WTC11 (cell line): ENCODE measurements at regions not wholly inside any gene's neighbourhood (a gene's known extent, or its start where the extent isn't known, plus 50 kb on each side); places are given as distances from the start of the nearest gene placed in this dataset.

ENCODE experiments used
- ATAC-seq: fragments of 200-7000 bp; cut with Tn5 transposase; 2 replicates; pipeline ENCODE4 v1.10.0; 2021; ENCODE audit warnings: mild to moderate bottlenecking, moderate library complexity
- CTCF ChIA-PET: fragments of 300-600 bp; sonication (Branson Sonifier 250); formaldehyde crosslinking; loops from one replicate; lab custom pipeline; 2021; ENCODE audit warnings: antibody characterized with exemption; lab: Charles Lee
- POLR2A ChIA-PET: fragments of 350-600 bp; sonication (Branson Sonifier 250); formaldehyde crosslinking; loops from one replicate; lab custom pipeline; 2021; ENCODE audit warnings: antibody characterized with exemption; lab: Charles Lee
- DNase-seq: peaks from one replicate; pipeline ENCODE4 v3.0.0; 2021; ENCODE audit warnings: low spot score
- H3K27ac Mint-ChIP-seq: 2 replicates; pipeline ENCODE4 v1.8.0; 2021; ENCODE audit warnings: mixed read lengths
- H3K27me3 Mint-ChIP-seq: 2 replicates; pipeline ENCODE4 v1.8.0; 2021; ENCODE audit warnings: low read depth, mild to moderate bottlenecking, moderate library complexity, mixed read lengths
- H3K36me3 Mint-ChIP-seq: 2 replicates; pipeline ENCODE4 v1.8.0; 2021; ENCODE audit warnings: mixed read lengths
- H3K4me1 Mint-ChIP-seq: 2 replicates; pipeline ENCODE4 v1.8.0; 2022; ENCODE audit warnings: mixed read lengths
- H3K4me3 Mint-ChIP-seq: 2 replicates; pipeline ENCODE4 v1.8.0; 2021; ENCODE audit warnings: mild to moderate bottlenecking, moderate library complexity, mixed read lengths
- H3K9me3 Mint-ChIP-seq: 2 replicates; pipeline ENCODE4 v1.8.0; 2021; ENCODE audit warnings: mixed read lengths
- AFF4 ChIP-seq: sonication (generic); formaldehyde crosslinking; IDR thresholded peaks from 2 replicates; pipeline ENCODE4 v1.8.1; 2023; ENCODE audit warnings: mild to moderate bottlenecking, missing genetic modification reagents, borderline replicate concordance
- CREM ChIP-seq: sonication (generic); formaldehyde crosslinking; IDR thresholded peaks from 2 replicates; pipeline ENCODE4 v1.8.1; 2022; ENCODE audit warnings: mild to moderate bottlenecking, missing genetic modification reagents, moderate library complexity
- CTCF ChIP-seq: fragments of 200-600 bp; IDR thresholded peaks from 2 replicates; pipeline ENCODE4 v1.8.0; 2022; ENCODE audit warnings: antibody characterized with exemption
- E2F4 ChIP-seq: sonication (generic); formaldehyde crosslinking; IDR thresholded peaks from 2 replicates; pipeline ENCODE4 v1.8.1; 2022; ENCODE audit warnings: low read depth, mild to moderate bottlenecking, moderate library complexity, missing genetic modification reagents, borderline replicate concordance
- EMX1 ChIP-seq: fragments of 250-450 bp; sonication (Bioruptor Pico); IDR thresholded peaks from 2 replicates; pipeline ENCODE4 v1.8.0; 2021; ENCODE audit warnings: mild to moderate bottlenecking
- ERG ChIP-seq: fragments of 250-450 bp; sonication (Bioruptor Pico); IDR thresholded peaks from 2 replicates; pipeline ENCODE4 v1.8.0; 2021; ENCODE audit warnings: mild to moderate bottlenecking
- FOXP1 ChIP-seq: sonication (generic); formaldehyde crosslinking; IDR thresholded peaks from 2 replicates; pipeline ENCODE4 v1.8.0; 2022; ENCODE audit warnings: missing genetic modification reagents, mild to moderate bottlenecking, moderate library complexity, borderline replicate concordance
- HMGA2 ChIP-seq: fragments of 250-450 bp; sonication (Bioruptor Pico); IDR thresholded peaks from 2 replicates; pipeline ENCODE4 v1.4.0; 2021; ENCODE audit warnings: mild to moderate bottlenecking, moderate library complexity
- KAT7 ChIP-seq: sonication (generic); formaldehyde crosslinking; IDR thresholded peaks from 2 replicates; pipeline ENCODE4 v1.8.1; 2023; ENCODE audit warnings: missing genetic modification reagents, mild to moderate bottlenecking, borderline replicate concordance
- MAX ChIP-seq: sonication (generic); formaldehyde crosslinking; IDR thresholded peaks from 2 replicates; pipeline ENCODE4 v1.8.0; 2022; ENCODE audit warnings: mild to moderate bottlenecking, missing genetic modification reagents
- MXD4 ChIP-seq: fragments of 250-450 bp; sonication (Bioruptor Pico); IDR thresholded peaks from 2 replicates; pipeline ENCODE4 v1.8.0; 2021; ENCODE audit warnings: mild to moderate bottlenecking, moderate library complexity, borderline replicate concordance
- MYBL2 ChIP-seq: sonication (generic); formaldehyde crosslinking; IDR thresholded peaks from 2 replicates; pipeline ENCODE4 v1.8.1; 2023; ENCODE audit warnings: mild to moderate bottlenecking, moderate library complexity, missing genetic modification reagents
- NFATC4 ChIP-seq: fragments of 250-450 bp; sonication (Bioruptor Pico); IDR thresholded peaks from 2 replicates; pipeline ENCODE4 v1.9.0; 2021; ENCODE audit warnings: mild to moderate bottlenecking
- PRDM15 ChIP-seq: sonication (generic); formaldehyde crosslinking; IDR thresholded peaks from 2 replicates; pipeline ENCODE4 v1.8.0; 2022; ENCODE audit warnings: missing genetic modification reagents
- SMAD4 ChIP-seq: sonication (generic); formaldehyde crosslinking; IDR thresholded peaks from 2 replicates; pipeline ENCODE4 v1.8.0; 2022; ENCODE audit warnings: mild to moderate bottlenecking, missing genetic modification reagents
- TEAD1 ChIP-seq: sonication (generic); formaldehyde crosslinking; IDR thresholded peaks from 2 replicates; pipeline ENCODE4 v1.8.0; 2022; ENCODE audit warnings: mild to moderate bottlenecking, missing genetic modification reagents
- TP53 ChIP-seq: sonication (generic); formaldehyde crosslinking; IDR thresholded peaks from 2 replicates; pipeline ENCODE4 v1.8.1; 2023; ENCODE audit warnings: mild to moderate bottlenecking, missing genetic modification reagents
- ZMAT4 ChIP-seq: fragments of 250-450 bp; sonication (Bioruptor Pico); IDR thresholded peaks from 2 replicates; pipeline ENCODE4 v1.9.0; 2021; ENCODE audit warnings: mild to moderate bottlenecking
- ZNF317 ChIP-seq: sonication (generic); formaldehyde crosslinking; IDR thresholded peaks from 2 replicates; pipeline ENCODE4 v1.8.1; 2023; ENCODE audit warnings: low read depth, mild to moderate bottlenecking, moderate library complexity, missing genetic modification reagents, borderline replicate concordance
- ZNF423 ChIP-seq: fragments of 250-450 bp; sonication (Bioruptor Pico); IDR thresholded peaks from 2 replicates; pipeline ENCODE4 v2.1.2; 2022; ENCODE audit warnings: mild to moderate bottlenecking, moderate library complexity
- ZNF512 ChIP-seq: sonication (generic); formaldehyde crosslinking; IDR thresholded peaks from 2 replicates; pipeline ENCODE4 v1.8.1; 2022; ENCODE audit warnings: missing genetic modification reagents, borderline replicate concordance

- POLR2A ChIA-PET = no interaction called here
- Mint-ChIP-seq H3K4me3 (no peak overlapping the region), H3K36me3 (peaks cover 22% of the 10 kb centered on the region), H3K4me1 (peaks cover 3% of the 10 kb centered on the region; the same call in 1 of the 2 replicates), H3K27ac (no peak overlapping the region), H3K9me3 (peaks cover 24% of the 10 kb centered on the region), H3K27me3 (peaks cover 7% of the 10 kb centered on the region)
- no peak for DNase-seq
- no peak for ATAC-seq
- CTCF ChIA-PET = no interaction called here
- TF ChIP-seq ZNF423 (CRISPR knock-in tag) = no peak
- no peak for TF ChIP-seq ZNF317
- TF ChIP-seq E2F4 (CRISPR knock-in tag) = no peak
- TF ChIP-seq ZMAT4 (CRISPR knock-in tag) = no peak
- no peak for TF ChIP-seq PRDM15 (CRISPR knock-in tag)
- no peak for TF ChIP-seq ERG
- no peak for TF ChIP-seq MXD4 (CRISPR knock-in tag)
- no peak for TF ChIP-seq TP53 (CRISPR knock-in tag)
These were observed 139.1 kb upstream of the DTNBP1 start for GRCh38 chr6:15801912-15802311.

GRCh38 chr6:15800841-15801617 lies 138.2 kb upstream of the DTNBP1 start:
- peaks cover 32% of the 10 kb centered on the region for H3K9me3 Mint-ChIP-seq
- H3K4me1 Mint-ChIP-seq = peaks cover 3% of the 10 kb centered on the region; the same call in 1 of the 2 replicates
- POLR2A ChIA-PET = no interaction called here
- DNase-seq = no peak
- H3K27ac Mint-ChIP-seq = no peak overlapping the region
- CTCF ChIA-PET = interaction anchor here (0.6 kb wide), 1 partner anchor 179 kb away, joined by 3 read pairs; no protein-coding TSS in a partner anchor
- H3K4me3 Mint-ChIP-seq = no peak overlapping the region
- H3K27me3 Mint-ChIP-seq = peaks cover 7% of the 10 kb centered on the region
- no peak for ATAC-seq
- H3K36me3 Mint-ChIP-seq = peaks cover 24% of the 10 kb centered on the region
- TF ChIP-seq KAT7 (no peak), FOXP1 (CRISPR knock-in tag) (no peak), AFF4 (no peak), ZNF512 (CRISPR knock-in tag) (no peak), MYBL2 (CRISPR knock-in tag) (no peak), EMX1 (CRISPR knock-in tag) (no peak), NFATC4 (CRISPR knock-in tag) (no peak), TEAD1 (CRISPR knock-in tag) (no peak), HMGA2 (CRISPR knock-in tag) (no peak), SMAD4 (CRISPR knock-in tag) (no peak), CREM (CRISPR knock-in tag) (no peak), CTCF (no peak), MAX (CRISPR knock-in tag) (no peak)
